HG02852 (cell line): ENCODE measurements at regions not wholly inside any gene's neighbourhood (a gene's known extent, or its start where the extent isn't known, plus 50 kb on each side); places are given as distances from the start of the nearest gene placed in this dataset.

Experiments used
- ATAC-seq: cut with Tn5 transposase; IDR thresholded peaks from one replicate; pipeline ENCODE4 v1.9.1; 2021; ENCODE audit warnings: mild to moderate bottlenecking, moderate library complexity; ENCODE audit not compliant: unreplicated experiment

DNA sequence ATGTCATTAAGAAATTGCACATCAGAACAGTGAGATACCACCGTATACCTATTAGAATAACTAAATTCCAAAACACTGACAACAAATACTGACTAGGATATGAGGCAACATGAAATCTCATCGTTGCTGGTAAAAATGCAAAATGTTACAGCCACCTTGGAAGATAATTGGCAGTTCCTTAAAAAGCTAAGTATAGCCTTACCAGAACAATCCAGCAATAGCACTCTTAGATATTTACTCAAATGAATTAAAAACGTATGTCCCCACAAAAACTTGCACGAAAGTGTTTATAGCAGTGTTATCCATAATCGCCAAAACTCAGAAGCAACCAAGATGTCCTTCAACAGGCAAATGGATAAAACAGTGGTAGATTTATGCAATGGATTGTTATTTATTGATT, 241.7 kb downstream of the EPHA4 start:
- no peak for ATAC-seq

- ATAC-seq = no peak
Observed at GRCh38 chr2:221334481-221335218, 237.5 kb downstream of the EPHA4 start.

- ATAC-seq = no peak
Observed at GRCh38 chr2:221335219-221335752, 236.8 kb downstream of the EPHA4 start.

GRCh38 chr2:221336967-221337366, 235.1 kb downstream of the EPHA4 start:
- ATAC-seq = no peak

- ATAC-seq = peak; percentile 55
Observed at GRCh38 chr2:221337957-221338685, 234.0 kb downstream of the EPHA4 start.

DNA sequence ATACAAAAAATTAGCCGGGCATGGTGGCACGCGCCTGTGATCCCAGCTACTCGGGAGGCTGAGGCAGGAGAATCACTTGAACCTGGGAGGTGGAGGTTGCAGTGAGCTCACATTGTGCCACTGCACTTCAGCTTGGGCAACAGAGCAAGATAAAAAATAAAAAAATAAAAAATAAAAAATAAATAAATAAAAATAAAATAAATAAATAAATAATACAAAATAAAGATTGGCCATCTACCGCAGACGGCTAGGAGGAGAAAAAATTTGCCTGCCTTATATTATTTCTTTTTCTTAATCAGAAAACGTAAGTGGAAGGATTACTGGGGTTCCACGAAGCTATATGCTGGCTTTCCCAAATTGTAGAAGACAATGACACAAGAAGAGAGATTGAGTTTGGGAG, 229.7 kb downstream of the EPHA4 start:
- no peak for ATAC-seq

GRCh38 chr2:221343524-221343923, 228.6 kb downstream of the EPHA4 start:
- peak; percentile 65 for ATAC-seq

DNA sequence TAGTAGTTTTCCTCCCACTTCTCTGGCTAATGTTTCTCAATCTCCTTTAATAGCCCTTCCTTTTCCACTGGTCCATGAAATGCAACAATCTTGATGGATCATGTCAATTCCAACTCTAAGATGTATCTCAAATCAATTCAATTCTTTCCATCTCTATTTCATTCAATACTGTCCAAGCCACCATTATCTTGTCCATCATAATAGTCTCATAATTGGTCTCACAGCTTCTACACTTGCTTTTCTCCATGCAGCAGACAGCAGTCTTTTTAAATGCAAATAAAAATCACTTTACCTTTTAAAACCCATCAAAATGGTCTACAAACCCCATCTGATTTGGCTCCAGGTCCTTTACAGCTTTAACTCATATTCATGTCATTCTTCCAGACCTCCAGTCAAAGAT, 226.6 kb downstream of the EPHA4 start:
- ATAC-seq = no peak

- ATAC-seq = no peak
Observed at GRCh38 chr2:221346411-221346810, 225.7 kb downstream of the EPHA4 start.

DNA sequence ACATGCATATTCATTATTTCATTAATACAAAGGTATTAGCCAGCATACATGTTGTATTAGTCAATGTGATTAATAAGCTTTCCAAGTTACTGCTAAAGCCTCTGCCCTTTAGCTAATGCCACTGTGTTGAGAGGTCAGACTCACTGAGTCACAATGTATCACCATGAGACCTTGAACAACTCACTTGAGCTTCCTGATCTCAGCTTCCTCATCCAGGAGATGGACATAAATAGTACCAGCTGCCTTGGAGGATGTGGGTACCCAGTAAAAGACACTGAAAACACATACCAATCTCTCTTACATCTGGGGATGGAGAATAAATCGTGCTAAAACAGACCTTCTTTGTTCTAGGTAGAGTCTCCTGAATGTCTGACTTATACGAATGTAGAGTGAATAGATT, 224.6 kb downstream of the EPHA4 start:
- no peak for ATAC-seq

DNA sequence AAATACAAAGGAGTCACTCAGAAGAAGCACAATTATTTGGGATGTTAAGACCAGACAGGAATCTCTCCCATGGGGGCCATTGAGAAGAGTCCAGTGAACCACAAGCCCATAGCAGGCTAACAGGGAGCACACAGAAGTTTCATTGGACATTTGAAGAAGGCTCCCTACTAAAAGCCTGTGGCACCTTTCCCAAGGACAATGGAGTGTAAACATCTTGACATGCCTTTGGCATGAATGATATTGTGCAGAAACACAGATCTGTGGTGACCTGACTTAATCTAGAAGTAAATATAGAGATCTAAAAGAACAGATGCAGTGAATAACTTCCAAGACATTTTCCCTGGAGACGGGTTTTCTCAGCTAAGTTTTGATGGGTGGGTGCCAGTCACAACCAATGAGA, 221.5 kb downstream of the EPHA4 start:
- no peak for ATAC-seq

GRCh38 chr2:221353201-221353600, 218.9 kb downstream of the EPHA4 start:
- ATAC-seq = no peak

- no peak for ATAC-seq
Observed at GRCh38 chr2:221360312-221360711, 211.8 kb downstream of the EPHA4 start.

GRCh38 chr2:221360742-221361141, 211.4 kb downstream of the EPHA4 start:
- ATAC-seq = no peak

GRCh38 chr2:221361633-221362032, 210.5 kb downstream of the EPHA4 start:
- ATAC-seq = no peak

- ATAC-seq = no peak
Observed at GRCh38 chr2:221364672-221365071, 207.4 kb downstream of the EPHA4 start.
